Keratinocyte (primary cell): ENCODE measurements at regions not wholly inside any gene's neighbourhood (a gene's known extent, or its start where the extent isn't known, plus 50 kb on each side); places are given as distances from the start of the nearest gene placed in this dataset.

Experiments
- DNase-seq: peaks from one replicate; pipeline ENCODE4 v3.0.0-alpha.2; 2011; ENCODE audit warnings: low read depth, missing footprints, low spot score
- FAIRE-seq: peaks from 2 replicates; lab custom pipeline; 2011; peaks lifted over from hg19 to GRCh38; lab: Jason Lieb, UNC
- H2AFZ ChIP-seq: 2 replicates; pipeline ENCODE4 v1.6.0; 2012; ENCODE audit warnings: low read length, control low read depth, inconsistent platforms; ENCODE audit not compliant: control insufficient read depth
- H3K27ac ChIP-seq: 2 replicates; pipeline ENCODE4 v1.5.1; 2011; ENCODE audit warnings: low read length; ENCODE audit not compliant: control insufficient read depth, insufficient read depth
- H3K27me3 ChIP-seq: 3 replicates; pipeline ENCODE4 v1.6.0; 2011; ENCODE audit warnings: low read length; ENCODE audit not compliant: control insufficient read depth, insufficient read depth; ENCODE audit errors: extremely low read depth
- H3K36me3 ChIP-seq, 2 experiments: 2 replicates in 1 of 2; 3 replicates in 1 of 2; pipeline ENCODE4 v1.5.1; 2011; ENCODE audit warnings: low read length in 2 of 2, mild to moderate bottlenecking in 1 of 2; ENCODE audit not compliant: control insufficient read depth in 2 of 2, insufficient read depth in 2 of 2; ENCODE audit errors: extremely low read depth in 1 of 2
- H3K4me1 ChIP-seq: 3 replicates; pipeline ENCODE4 v1.5.1; 2011; ENCODE audit warnings: low read length; ENCODE audit not compliant: control insufficient read depth, insufficient read depth; ENCODE audit errors: extremely low read depth
- H3K4me2 ChIP-seq: 3 replicates; pipeline ENCODE4 v1.6.0; 2011; ENCODE audit warnings: low read depth, low read length; ENCODE audit not compliant: control insufficient read depth, insufficient read depth; ENCODE audit errors: extremely low read depth
- H3K4me3 ChIP-seq, 3 experiments: fragments of 200-600 bp in 1 of 3; sonication (generic) in 1 of 3; 2 replicates in 2 of 3; 3 replicates in 1 of 3; pipeline ENCODE4 v1.5.1; 2011 to 2016; ENCODE audit warnings: low read length in 3 of 3, mild to moderate bottlenecking in 3 of 3, control low read depth in 2 of 3, inconsistent platforms in 1 of 3, low read depth in 1 of 3, mixed read lengths in 1 of 3, mixed run types in 1 of 3, moderate library complexity in 1 of 3; ENCODE audit not compliant: control insufficient read depth in 2 of 3, insufficient read depth in 2 of 3; ENCODE audit errors: extremely low read depth in 1 of 3
- H3K79me2 ChIP-seq: 2 replicates; pipeline ENCODE4 v1.6.0; 2012; ENCODE audit warnings: low read length; ENCODE audit not compliant: control insufficient read depth, insufficient read depth
- H3K9ac ChIP-seq: 3 replicates; pipeline ENCODE4 v1.6.0; 2011; ENCODE audit warnings: low read length; ENCODE audit not compliant: control insufficient read depth, insufficient read depth; ENCODE audit errors: extremely low read depth
- H3K9me1 ChIP-seq: 3 replicates; pipeline ENCODE4 v1.6.0; 2011; ENCODE audit warnings: low read length; ENCODE audit not compliant: control insufficient read depth, insufficient read depth; ENCODE audit errors: extremely low read depth
- H3K9me3 ChIP-seq: 2 replicates; pipeline ENCODE4 v1.5.1; 2012; ENCODE audit warnings: low read depth, low read length; ENCODE audit not compliant: control insufficient read depth
- H4K20me1 ChIP-seq: 3 replicates; pipeline ENCODE4 v1.6.0; 2011; ENCODE audit warnings: low read length; ENCODE audit not compliant: control insufficient read depth, insufficient read depth; ENCODE audit errors: extremely low read depth
- CTCF ChIP-seq, 3 experiments: IDR thresholded peaks in 1 of 3; conservative IDR thresholded peaks in 1 of 3; optimal IDR thresholded peaks in 1 of 3; 2 replicates in 2 of 3; 3 replicates in 1 of 3; pipeline versions ENCODE3 to v1.5.1; 2011; ENCODE audit warnings: low read length in 3 of 3, mild to moderate bottlenecking in 3 of 3, moderate library complexity in 2 of 3, control low read depth in 1 of 3, inconsistent platforms in 1 of 3; ENCODE audit not compliant: insufficient read depth in 2 of 3; ENCODE audit errors: extremely low read depth in 1 of 3
- EZH2 ChIP-seq: IDR thresholded peaks from one replicate; pipeline ENCODE4 v1.6.1; 2012; ENCODE audit warnings: inconsistent platforms, mild to moderate bottlenecking, low read length, moderate library complexity
- dilution Hi-C: fragments of 300-500 bp; cut with MboI; formaldehyde crosslinking; loops from one replicate; pipeline ENCODE4 v1.7.0; 2020; ENCODE audit warnings: low sequenced_read_pairs; ENCODE audit not compliant: extremely low pct_ligation_motif_present

- dilution Hi-C loops, result no loop called here
- Histone ChIP-seq H3K4me2 (peak overlapping the region; percentile 72), H3K4me3 (peak overlapping the region; percentile 48 to 64 (median 57)), H3K79me2 (no peaks in the 10 kb centered on the region), H4K20me1 (no peaks in the 10 kb centered on the region), H2AFZ (no peak overlapping the region), H3K27me3 (no peaks in the 10 kb centered on the region), H3K9me1 (no peaks in the 10 kb centered on the region), H3K36me3 (no peaks in the 10 kb centered on the region), H3K4me1 (peaks cover 34% of the 10 kb centered on the region), H3K9me3 (no peaks in the 10 kb centered on the region), H3K9ac (peak overlapping the region; percentile 83), H3K27ac (peak overlapping the region; percentile 76)
- TF ChIP-seq EZH2 (no peak), CTCF (optimal IDR thresholded peaks at IDR 0.05 in 1 of 3, IDR thresholded peaks at IDR 0.05 in 1 of 3, conservative IDR thresholded peaks at IDR 0.05 in 1 of 3; ENCODE audit: extremely low read depth in 1 of 3, insufficient read depth in 2 of 3, low read length in 3 of 3) (no peak)
- no peak for DNase-seq
- no peak for FAIRE-seq
These were observed 114.8 kb upstream of the SERTAD2 start for GRCh38 chr2:64768491-64769005.

- FAIRE-seq, result no peak
- Histone ChIP-seq H3K27ac (no peak overlapping the region), H3K4me1 (peaks cover 34% of the 10 kb centered on the region), H3K9me3 (no peaks in the 10 kb centered on the region), H3K36me3 (no peaks in the 10 kb centered on the region), H3K79me2 (no peaks in the 10 kb centered on the region), H3K27me3 (no peaks in the 10 kb centered on the region), H3K9ac (no peak overlapping the region), H3K4me3 (no peak overlapping the region), H3K4me2 (no peak overlapping the region), H4K20me1 (no peaks in the 10 kb centered on the region), H2AFZ (no peak overlapping the region), H3K9me1 (no peaks in the 10 kb centered on the region)
- dilution Hi-C loops, result no loop called here
- no peak for DNase-seq
- no peak for TF ChIP-seq CTCF (optimal IDR thresholded peaks at IDR 0.05 in 1 of 3, IDR thresholded peaks at IDR 0.05 in 1 of 3, conservative IDR thresholded peaks at IDR 0.05 in 1 of 3; ENCODE audit: extremely low read depth in 1 of 3, insufficient read depth in 2 of 3, low read length in 3 of 3)
These were observed 115.8 kb upstream of the SERTAD2 start for GRCh38 chr2:64769392-64770044.
